CD14-positive monocyte (primary cell): ENCODE measurements at regions not wholly inside any gene's neighbourhood (a gene's known extent, or its start where the extent isn't known, plus 50 kb on each side); places are given as distances from the start of the nearest gene placed in this dataset.
"Not testable (repeated sequence)": the region's sequence is repeated elsewhere in the genome, so short reads cannot be mapped to it uniquely, and the experiment has no call there.

Experiments used
- DNase-seq, 3 donors: peaks; one replicate each; pipeline ENCODE4 v3.0.0-alpha.2; 2011 to 2022
- H2AFZ ChIP-seq: 2 replicates; pipeline ENCODE4 v1.6.0; 2012; ENCODE audit warnings: mild to moderate bottlenecking, low read depth, low read length, inconsistent platforms; ENCODE audit not compliant: insufficient read depth, poor library complexity, severe bottlenecking
- H3K27ac ChIP-seq, 2 donors: 1 replicate in 1 of 2; 2 replicates in 1 of 2; pipeline ENCODE4 v1.5.1; 2012 to 2013; ENCODE audit warnings: low read length in 2 of 2, control low read depth in 1 of 2, inconsistent platforms in 1 of 2, low read depth in 1 of 2, mild to moderate bottlenecking in 1 of 2
- H3K27me3 ChIP-seq, 2 donors: one replicate each; pipeline versions ENCODE4 v1.6.0 to v1.6.1; 2011 to 2013; ENCODE audit warnings: low read length in 2 of 2; ENCODE audit not compliant: control insufficient read depth in 2 of 2, insufficient read depth in 2 of 2
- H3K36me3 ChIP-seq, 2 donors: replicated peaks in 1 of 2; 1 replicate in 1 of 2; 2 replicates in 1 of 2; pipeline versions ENCODE4 v1.5.1 to v1.6.1; 2012 to 2013; ENCODE audit warnings: low read length in 2 of 2, control low read depth in 1 of 2, inconsistent platforms in 1 of 2, mild to moderate bottlenecking in 1 of 2; ENCODE audit not compliant: insufficient read depth in 2 of 2, control insufficient read depth in 1 of 2
- H3K4me1 ChIP-seq, 2 donors: 1 replicate in 1 of 2; 2 replicates in 1 of 2; pipeline versions ENCODE4 v1.5.1 to v1.6.1; 2012 to 2013; ENCODE audit warnings: low read length in 2 of 2, control low read depth in 1 of 2, inconsistent platforms in 1 of 2, mild to moderate bottlenecking in 1 of 2, moderate library complexity in 1 of 2; ENCODE audit not compliant: insufficient read depth in 2 of 2, control insufficient read depth in 1 of 2
- H3K4me2 ChIP-seq: replicated peaks from 2 replicates; pipeline ENCODE3; 2012; ENCODE audit warnings: low read length, moderate library complexity, mild to moderate bottlenecking; ENCODE audit not compliant: poor library complexity, severe bottlenecking; ENCODE audit errors: extremely low read depth
- H3K4me3 ChIP-seq, 3 experiments: fragments of 200-600 bp in 1 of 3; sonication (generic) in 1 of 3; replicated peaks in 1 of 3; 1 replicate in 2 of 3; 2 replicates in 1 of 3; pipeline ENCODE4 v1.5.1; 2011 to 2013; ENCODE audit warnings: low read length in 3 of 3, mild to moderate bottlenecking in 3 of 3, control low read depth in 2 of 3, low read depth in 2 of 3, inconsistent platforms in 1 of 3, moderate library complexity in 1 of 3
- H3K79me2 ChIP-seq: 2 replicates; pipeline ENCODE4 v1.6.0; 2012; ENCODE audit warnings: mild to moderate bottlenecking, control low read depth, inconsistent platforms, low read length, moderate library complexity; ENCODE audit not compliant: insufficient read depth
- H3K9ac ChIP-seq: 2 replicates; pipeline ENCODE4 v1.6.0; 2017; ENCODE audit warnings: low read length, mild to moderate bottlenecking; ENCODE audit not compliant: insufficient read depth, poor library complexity, severe bottlenecking
- H3K9me3 ChIP-seq, 2 donors: replicated peaks in 1 of 2; 1 replicate in 1 of 2; 2 replicates in 1 of 2; pipeline versions ENCODE4 v1.5.1 to v1.6.1; 2012 to 2013; ENCODE audit warnings: low read length in 2 of 2, control low read depth in 1 of 2; ENCODE audit not compliant: control insufficient read depth in 1 of 2, insufficient read depth in 1 of 2
- H4K20me1 ChIP-seq: 2 replicates; pipeline ENCODE4 v1.6.0; 2012; ENCODE audit warnings: mild to moderate bottlenecking, low read length, control low read depth, moderate library complexity; ENCODE audit not compliant: insufficient read depth
- H3K27ac Mint-ChIP-seq, 7 donors: one replicate each; pipeline ENCODE4 v1.8.0; 2020; ENCODE audit warnings: mild to moderate bottlenecking in 7 of 7, mixed read lengths in 7 of 7, moderate library complexity in 6 of 7, inconsistent platforms in 2 of 7
- H3K27me3 Mint-ChIP-seq, 3 donors: one replicate each; pipeline ENCODE4 v1.8.0; 2021 to 2022; ENCODE audit warnings: low read depth in 3 of 3, mild to moderate bottlenecking in 3 of 3, mixed read lengths in 3 of 3, moderate library complexity in 3 of 3, inconsistent platforms in 1 of 3
- H3K36me3 Mint-ChIP-seq, 2 donors: one replicate each; pipeline ENCODE4 v1.8.0; 2020; ENCODE audit warnings: mixed read lengths in 2 of 2, inconsistent platforms in 1 of 2, mild to moderate bottlenecking in 1 of 2
- H3K4me1 Mint-ChIP-seq: one replicate; pipeline ENCODE4 v1.8.0; 2020; ENCODE audit warnings: mild to moderate bottlenecking, mixed read lengths
- H3K4me3 Mint-ChIP-seq, 2 donors: one replicate each; pipeline ENCODE4 v1.8.0; 2020; ENCODE audit warnings: mild to moderate bottlenecking in 2 of 2, mixed read lengths in 2 of 2, moderate library complexity in 1 of 2
- H3K9me3 Mint-ChIP-seq, 7 donors: one replicate each; pipeline ENCODE4 v1.8.0; 2020 to 2022; ENCODE audit warnings: mixed read lengths in 7 of 7, mild to moderate bottlenecking in 6 of 7, moderate library complexity in 6 of 7, inconsistent platforms in 2 of 7
- WGBS: methylation state at CpG from one replicate; pipeline ENCODE4 v1.1.5; 2013; ENCODE audit warnings: missing lambda C conversion rate; ENCODE audit not compliant: insufficient coverage; 5-methylcytosine and 5-hydroxymethylcytosine counted together
- intact Hi-C, 2 donors: fragments of 100-400 bp; cut with micrococcal nuclease; formaldehyde crosslinking; loops; one replicate each; pipeline versions ENCODE4 v1.15.0 to v1.15.1; 2023
- TF ChIP-seq, protein P1 (sequence below): fragments of 200-600 bp; IDR thresholded peaks from one replicate; pipeline ENCODE4 v1.8.0; 2022; ENCODE audit warnings: antibody characterized with exemption, mild to moderate bottlenecking

- no peaks in the 10 kb centered on the region for H3K4me1 ChIP-seq
- H4K20me1 ChIP-seq = no peaks in the 10 kb centered on the region
- DNase-seq = no peak
- H3K4me3 ChIP-seq = no peak overlapping the region
- no peak overlapping the region for H2AFZ ChIP-seq
- no peaks in the 10 kb centered on the region for H3K27me3 ChIP-seq
- Mint-ChIP-seq H3K27me3 (no peaks in the 10 kb centered on the region), H3K4me3 (no peak overlapping the region), H3K9me3 (peaks cover 0 to 2% (median 0%) of the 10 kb centered on the region in 7 donors), H3K27ac (no peak overlapping the region), H3K4me1 (no peaks in the 10 kb centered on the region), H3K36me3 (no peaks in the 10 kb centered on the region)
- H3K9me3 ChIP-seq = no peaks in the 10 kb centered on the region
- 92% methylated on average over 5 of the region's 8 CpGs for WGBS
- no peak overlapping the region for H3K4me2 ChIP-seq
- intact Hi-C loops = no loop called here
- no peaks in the 10 kb centered on the region for H3K79me2 ChIP-seq
- H3K9ac ChIP-seq = no peak overlapping the region
- H3K36me3 ChIP-seq = no peaks in the 10 kb centered on the region
- TF ChIP-seq, protein P1, sequence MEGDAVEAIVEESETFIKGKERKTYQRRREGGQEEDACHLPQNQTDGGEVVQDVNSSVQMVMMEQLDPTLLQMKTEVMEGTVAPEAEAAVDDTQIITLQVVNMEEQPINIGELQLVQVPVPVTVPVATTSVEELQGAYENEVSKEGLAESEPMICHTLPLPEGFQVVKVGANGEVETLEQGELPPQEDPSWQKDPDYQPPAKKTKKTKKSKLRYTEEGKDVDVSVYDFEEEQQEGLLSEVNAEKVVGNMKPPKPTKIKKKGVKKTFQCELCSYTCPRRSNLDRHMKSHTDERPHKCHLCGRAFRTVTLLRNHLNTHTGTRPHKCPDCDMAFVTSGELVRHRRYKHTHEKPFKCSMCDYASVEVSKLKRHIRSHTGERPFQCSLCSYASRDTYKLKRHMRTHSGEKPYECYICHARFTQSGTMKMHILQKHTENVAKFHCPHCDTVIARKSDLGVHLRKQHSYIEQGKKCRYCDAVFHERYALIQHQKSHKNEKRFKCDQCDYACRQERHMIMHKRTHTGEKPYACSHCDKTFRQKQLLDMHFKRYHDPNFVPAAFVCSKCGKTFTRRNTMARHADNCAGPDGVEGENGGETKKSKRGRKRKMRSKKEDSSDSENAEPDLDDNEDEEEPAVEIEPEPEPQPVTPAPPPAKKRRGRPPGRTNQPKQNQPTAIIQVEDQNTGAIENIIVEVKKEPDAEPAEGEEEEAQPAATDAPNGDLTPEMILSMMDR = no peak
- H3K27ac ChIP-seq = no peak overlapping the region
Observed at GRCh38 chr7:51428217-51428887, 111.7 kb upstream of the COBL start.

DNA sequence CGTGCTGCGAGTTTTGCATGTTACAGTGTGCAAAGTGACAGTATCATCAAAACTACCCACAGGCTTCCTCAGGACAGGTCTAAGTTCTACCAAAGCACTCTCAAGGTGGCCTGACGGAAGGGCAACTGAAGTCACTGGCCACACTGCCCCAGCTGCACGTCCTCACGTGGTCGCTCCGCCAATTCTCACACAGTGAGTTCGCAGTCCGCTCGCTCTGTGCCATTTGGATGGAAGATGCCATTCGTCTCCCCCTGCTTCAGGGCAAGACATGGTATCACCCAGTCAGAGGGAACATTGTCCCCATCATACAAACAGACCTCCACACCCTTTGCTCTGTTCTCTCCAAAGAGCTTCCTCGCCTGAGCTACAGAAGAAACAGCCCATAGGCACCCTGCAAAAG lies 109.6 kb upstream of the COBL start:
- H3K27me3 ChIP-seq = no peaks in the 10 kb centered on the region
- TF ChIP-seq, protein P1 = no peak
- no peak overlapping the region for H3K27ac Mint-ChIP-seq
- no peak overlapping the region for H3K27ac ChIP-seq
- no peaks in the 10 kb centered on the region for H3K36me3 ChIP-seq
- 93% methylated on average over 12 of the region's 12 CpGs for WGBS
- H3K9me3 ChIP-seq = no peaks in the 10 kb centered on the region
- H3K9me3 Mint-ChIP-seq = peaks cover 0 to 2% (median 0%) of the 10 kb centered on the region in 7 donors
- no peak for DNase-seq
- no peak overlapping the region for H3K4me2 ChIP-seq
- no peaks in the 10 kb centered on the region for H3K36me3 Mint-ChIP-seq
- no peaks in the 10 kb centered on the region for H3K79me2 ChIP-seq
- no peak overlapping the region for H3K4me3 Mint-ChIP-seq
- H3K9ac ChIP-seq = no peak overlapping the region
- H4K20me1 ChIP-seq = no peaks in the 10 kb centered on the region
- no peaks in the 10 kb centered on the region for H3K4me1 Mint-ChIP-seq
- H2AFZ ChIP-seq = no peak overlapping the region
- no peaks in the 10 kb centered on the region for H3K27me3 Mint-ChIP-seq
- intact Hi-C loops = no loop called here
- H3K4me1 ChIP-seq = no peaks in the 10 kb centered on the region
- no peak overlapping the region for H3K4me3 ChIP-seq

- H3K9ac ChIP-seq, H3K4me3 ChIP-seq, H3K79me2 ChIP-seq, H3K27ac ChIP-seq, H3K4me1 ChIP-seq, H3K27me3 ChIP-seq, H3K36me3 Mint-ChIP-seq, DNase-seq, H3K4me2 ChIP-seq, H3K9me3 Mint-ChIP-seq, H3K4me1 Mint-ChIP-seq, H2AFZ ChIP-seq, H3K27me3 Mint-ChIP-seq, H3K4me3 Mint-ChIP-seq, H3K27ac Mint-ChIP-seq, H3K9me3 ChIP-seq, intact Hi-C loops, H3K36me3 ChIP-seq, H4K20me1 ChIP-seq: not testable (repeated sequence)
- no CpG with 5 or more reads among the region's 3 CpGs for whole genome bisulfite sequencing
Observed at GRCh38 chr7:51409934-51410333, 93.3 kb upstream of the COBL start.
